Kidney tubule cell (primary cell): ENCODE measurements at regions not wholly inside any gene's neighbourhood (a gene's known extent, or its start where the extent isn't known, plus 50 kb on each side); places are given as distances from the start of the nearest gene placed in this dataset.
"Not testable (repeated sequence)": the region's sequence is repeated elsewhere in the genome, so short reads cannot be mapped to it uniquely, and the experiment has no call there.

Experiments
- DNase-seq: peaks from one replicate; pipeline ENCODE4 v3.0.0-alpha.2; 2018; ENCODE audit warnings: low spot score

- DNase-seq, result not testable (repeated sequence)
Observed at GRCh38 chr1:146411923-146412322, 183.1 kb upstream of the NOTCH2NLA start.

GRCh38 chr1:146409817-146410441, 181.1 kb upstream of the NOTCH2NLA start:
- peak; percentile 99 for DNase-seq

- peak; percentile 64 for DNase-seq
Observed at GRCh38 chr1:146409116-146409801, 180.4 kb upstream of the NOTCH2NLA start.

GRCh38 chr1:146401281-146401825, 172.5 kb upstream of the NOTCH2NLA start:
- not testable (repeated sequence) for DNase-seq

GRCh38 chr1:146400173-146401121, 171.6 kb upstream of the NOTCH2NLA start:
- not testable (repeated sequence) for DNase-seq

- DNase-seq, result not testable (repeated sequence)
Observed at GRCh38 chr1:146399225-146399624, 170.4 kb upstream of the NOTCH2NLA start.

- DNase-seq, result not testable (repeated sequence)
Observed at GRCh38 chr1:146396801-146397200, 168.0 kb upstream of the NOTCH2NLA start.

- not testable (repeated sequence) for DNase-seq
Observed at GRCh38 chr1:146396242-146396641, 167.4 kb upstream of the NOTCH2NLA start.

- not testable (repeated sequence) for DNase-seq
Observed at GRCh38 chr1:146393796-146394195, 165.0 kb upstream of the NOTCH2NLA start.

GRCh38 chr1:146393154-146393553, 164.3 kb upstream of the NOTCH2NLA start:
- not testable (repeated sequence) for DNase-seq

GRCh38 chr1:146389178-146389577, 160.4 kb upstream of the NOTCH2NLA start:
- DNase-seq, result not testable (repeated sequence)

- peak; percentile 51 for DNase-seq
Observed at GRCh38 chr1:146387750-146388469, 159.1 kb upstream of the NOTCH2NLA start.

GRCh38 chr1:146386851-146387749, 158.3 kb upstream of the NOTCH2NLA start:
- peak; percentile 99 for DNase-seq

- peak; percentile 24 for DNase-seq
Observed at GRCh38 chr1:146381196-146381595, 152.4 kb upstream of the NOTCH2NLA start.

GRCh38 chr1:146376708-146377496, 148.1 kb upstream of the NOTCH2NLA start:
- DNase-seq, result peak; percentile 100

- DNase-seq, result peak; percentile 79
Observed at GRCh38 chr1:146376309-146376707, 147.5 kb upstream of the NOTCH2NLA start.

- not testable (repeated sequence) for DNase-seq
Observed at GRCh38 chr1:146375108-146375507, 146.3 kb upstream of the NOTCH2NLA start.

GRCh38 chr1:146369940-146370339, 141.1 kb upstream of the NOTCH2NLA start:
- DNase-seq, result peak; percentile 82

- not testable (repeated sequence) for DNase-seq
Observed at GRCh38 chr1:146355373-146355772, 126.6 kb upstream of the NOTCH2NLA start.
